GM19463 (cell line): ENCODE measurements at regions not wholly inside any gene's neighbourhood (a gene's known extent, or its start where the extent isn't known, plus 50 kb on each side); places are given as distances from the start of the nearest gene placed in this dataset.
"Not testable (repeated sequence)": the region's sequence is repeated elsewhere in the genome, so short reads cannot be mapped to it uniquely, and the experiment has no call there.

ENCODE experiments used
- ATAC-seq: cut with Tn5 transposase; IDR thresholded peaks from one replicate; pipeline ENCODE4 v1.9.1; 2021; ENCODE audit warnings: mild to moderate bottlenecking, moderate library complexity; ENCODE audit not compliant: unreplicated experiment

GRCh38 chr10:28892818-28893547 lies 215.7 kb downstream of the BAMBI start:
- no peak for ATAC-seq

DNA sequence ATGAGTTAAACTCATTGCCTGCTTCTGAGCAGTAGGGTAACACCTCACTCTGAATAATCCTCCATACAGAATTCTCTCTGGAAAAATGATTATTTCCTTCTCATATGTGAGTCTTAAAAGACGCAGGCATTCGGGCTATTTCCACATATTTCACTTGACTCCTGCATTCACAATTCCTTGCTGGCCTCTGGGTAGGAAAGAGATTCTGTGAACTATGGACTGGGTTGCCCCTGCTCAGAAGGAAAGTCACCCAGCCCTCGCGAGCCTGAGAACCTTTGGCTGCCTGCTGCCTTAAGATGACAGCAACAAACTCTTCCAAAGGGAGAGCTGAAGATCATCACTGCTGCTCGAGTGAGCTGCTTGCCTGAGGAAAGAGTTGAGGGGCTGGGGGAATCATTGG lies 216.8 kb downstream of the BAMBI start:
- ATAC-seq, result no peak

GRCh38 chr10:28895671-28896070 lies 218.3 kb downstream of the BAMBI start:
- ATAC-seq, result not testable (repeated sequence)

GRCh38 chr10:28896791-28897409 lies 219.6 kb downstream of the BAMBI start:
- ATAC-seq, result not testable (repeated sequence)

GRCh38 chr10:28897617-28898464 lies 220.5 kb downstream of the BAMBI start:
- ATAC-seq, result no peak

- no peak for ATAC-seq
Measured at GRCh38 chr10:28902215-28902614, 224.9 kb downstream of the BAMBI start.

DNA sequence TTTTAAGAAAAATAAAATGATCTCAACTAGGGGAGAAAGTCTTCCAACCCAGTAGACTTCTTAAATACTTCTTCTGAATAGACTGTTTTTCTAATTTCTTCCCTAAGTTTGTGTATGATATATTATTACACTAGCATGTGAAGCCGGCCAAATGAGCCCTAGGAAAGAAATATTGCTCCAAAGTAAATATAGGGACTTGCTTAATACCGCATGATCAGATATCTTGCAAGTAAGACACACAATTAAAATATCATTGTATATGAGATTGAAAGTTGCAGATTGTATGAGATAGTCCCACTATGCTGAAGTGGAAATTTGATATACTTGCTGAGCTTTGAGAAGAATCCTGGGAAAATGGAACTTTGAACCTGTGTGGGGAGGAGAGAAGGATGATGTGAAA lies 225.7 kb downstream of the BAMBI start:
- no peak for ATAC-seq

DNA sequence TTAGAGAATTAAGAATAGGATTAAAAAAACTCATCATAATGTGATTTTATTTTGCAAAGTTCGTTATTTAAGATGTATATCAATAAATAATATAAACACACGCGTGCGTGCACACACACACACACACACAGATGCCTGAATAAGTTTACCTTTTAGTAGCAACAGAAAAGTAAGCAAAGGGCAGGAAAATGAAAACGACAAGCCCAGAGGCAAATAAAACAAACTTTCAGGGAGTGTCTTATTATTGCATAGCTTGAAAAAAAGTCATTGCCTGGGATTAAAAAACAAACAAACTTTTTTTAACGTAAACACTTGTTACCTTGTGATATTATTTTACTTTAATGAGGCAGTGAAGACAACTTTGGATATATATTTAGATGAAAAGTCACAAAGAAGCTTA lies 226.4 kb downstream of the BAMBI start:
- no peak for ATAC-seq

- no peak for ATAC-seq
Measured at GRCh38 chr10:28905371-28905770, 228.1 kb downstream of the BAMBI start.

GRCh38 chr10:28906011-28906411 lies 228.7 kb downstream of the BAMBI start:
- no peak for ATAC-seq

- no peak for ATAC-seq
Measured at GRCh38 chr10:28906415-28906814, 229.1 kb downstream of the BAMBI start.

GRCh38 chr10:28906934-28907333 lies 229.6 kb downstream of the BAMBI start:
- no peak for ATAC-seq

- ATAC-seq, result no peak
Measured at GRCh38 chr10:28909875-28910274, 232.6 kb downstream of the BAMBI start.

GRCh38 chr10:28910956-28911355 lies 233.6 kb downstream of the BAMBI start:
- no peak for ATAC-seq

DNA sequence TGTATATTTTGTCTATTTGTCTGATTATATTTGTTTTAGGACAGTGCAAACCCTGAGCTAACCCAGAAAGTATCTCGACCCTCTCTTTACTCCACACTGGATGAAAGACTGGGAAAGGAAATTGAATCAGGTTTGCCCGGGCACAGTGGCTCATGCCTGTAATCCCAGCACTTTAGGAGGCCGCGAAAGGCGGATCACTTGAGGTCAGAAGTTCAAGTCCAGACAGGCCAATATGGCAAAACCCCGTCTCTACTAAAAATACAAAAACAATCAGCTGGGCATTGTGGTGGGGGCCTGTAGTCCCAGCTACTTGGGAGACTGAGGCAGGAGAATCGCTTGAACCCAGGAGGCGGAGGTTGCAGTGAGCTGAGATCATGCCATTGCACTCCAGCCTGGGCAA lies 234.2 kb downstream of the BAMBI start:
- not testable (repeated sequence) for ATAC-seq

- no peak for ATAC-seq
Measured at GRCh38 chr10:28912017-28912783, 234.9 kb downstream of the BAMBI start.

DNA sequence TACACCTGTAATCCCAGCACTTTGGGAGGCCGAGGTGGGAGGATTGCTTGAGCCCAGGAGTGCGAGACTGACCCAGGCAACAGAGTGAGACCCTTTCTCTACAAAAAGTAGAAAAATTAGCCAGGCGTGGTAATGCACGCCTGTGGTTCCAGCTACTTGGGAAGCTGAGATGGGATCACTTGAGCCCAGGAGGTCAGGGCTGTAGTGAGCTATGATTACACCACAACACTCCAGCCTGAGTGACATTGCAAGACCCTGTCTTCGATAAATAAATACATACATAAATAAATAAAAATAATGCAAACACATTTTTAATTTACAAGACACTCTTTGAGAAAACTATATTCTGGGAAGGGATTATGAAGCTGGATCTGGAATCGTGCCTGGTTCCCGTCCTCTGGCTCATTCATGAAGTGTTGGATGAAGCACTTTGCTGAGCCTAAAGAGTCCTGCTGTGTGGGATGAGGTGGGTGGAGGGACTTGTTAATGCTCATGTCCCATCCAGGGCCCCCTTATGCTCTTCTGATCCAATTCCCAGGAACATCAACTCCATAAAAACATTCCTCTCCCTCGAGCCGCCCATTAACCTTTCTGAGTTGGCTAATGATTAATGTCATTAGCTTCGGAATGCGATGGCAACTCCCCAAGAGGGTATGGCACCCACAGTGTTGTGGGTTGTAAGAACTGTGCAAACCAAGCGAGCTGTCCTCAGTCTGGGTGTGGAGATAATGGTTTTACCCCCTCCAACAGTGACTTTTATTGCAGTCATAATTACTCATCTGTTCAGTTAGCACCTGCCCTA lies 236.3 kb downstream of the BAMBI start:
- no peak for ATAC-seq

GRCh38 chr10:28914701-28915100 lies 237.4 kb downstream of the BAMBI start:
- ATAC-seq, result no peak

DNA sequence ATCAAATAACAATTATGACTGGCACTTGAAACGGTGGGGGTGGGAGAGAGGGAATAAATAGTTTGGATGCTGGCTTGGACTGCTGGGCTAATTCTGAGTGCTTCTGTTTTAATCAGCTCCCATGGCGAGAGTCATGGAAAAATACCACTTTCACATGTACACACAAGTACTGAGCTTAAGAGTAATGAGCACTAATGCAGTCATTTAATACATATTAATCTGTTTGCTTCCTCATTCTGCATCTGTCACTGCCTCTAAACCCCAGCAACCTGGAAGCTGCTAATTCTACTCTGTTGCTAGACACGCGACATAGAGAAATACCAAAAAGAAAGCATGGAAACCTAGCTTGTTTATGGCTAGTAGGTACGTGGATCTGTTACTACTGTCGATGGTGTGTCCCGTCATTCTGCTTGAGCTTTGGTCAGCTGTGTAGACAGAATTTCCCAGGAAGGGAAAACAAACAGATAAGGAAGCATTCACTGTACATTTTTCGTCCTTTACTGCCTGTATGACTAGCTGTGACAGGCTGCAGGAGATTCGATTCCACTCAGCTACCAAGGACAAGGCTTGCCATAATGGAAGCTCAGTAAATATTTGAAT lies 238.8 kb downstream of the BAMBI start:
- ATAC-seq, result no peak

- no peak for ATAC-seq
Measured at GRCh38 chr10:28920091-28920490, 242.8 kb downstream of the BAMBI start.
